HL-60 (cell line): ENCODE measurements at regions not wholly inside any gene's neighbourhood (a gene's known extent, or its start where the extent isn't known, plus 50 kb on each side); places are given as distances from the start of the nearest gene placed in this dataset.

ENCODE experiments used
- GABPA ChIP-seq: IDR thresholded peaks from 2 replicates; pipeline ENCODE4 v1.6.1; 2012; ENCODE audit warnings: low read depth
- POLR2AphosphoS5 ChIP-seq: IDR thresholded peaks from 2 replicates; pipeline ENCODE4 v1.6.1; 2012; ENCODE audit warnings: low read depth
- SPI1 ChIP-seq: IDR thresholded peaks from 2 replicates; pipeline ENCODE4 v1.6.1; 2012; ENCODE audit warnings: low read depth, mild to moderate bottlenecking, borderline replicate concordance
- TF ChIP-seq, protein P1 (sequence below): IDR thresholded peaks from one replicate; pipeline ENCODE4 v1.5.1; 2011; ENCODE audit warnings: low read length, control low read depth, inconsistent platforms; ENCODE audit not compliant: insufficient read depth
- TF ChIP-seq, protein P2 (sequence below): IDR thresholded peaks from 2 replicates; pipeline ENCODE4 v1.6.1; 2012; ENCODE audit warnings: low read depth; ENCODE audit not compliant: insufficient replicate concordance

DNA sequence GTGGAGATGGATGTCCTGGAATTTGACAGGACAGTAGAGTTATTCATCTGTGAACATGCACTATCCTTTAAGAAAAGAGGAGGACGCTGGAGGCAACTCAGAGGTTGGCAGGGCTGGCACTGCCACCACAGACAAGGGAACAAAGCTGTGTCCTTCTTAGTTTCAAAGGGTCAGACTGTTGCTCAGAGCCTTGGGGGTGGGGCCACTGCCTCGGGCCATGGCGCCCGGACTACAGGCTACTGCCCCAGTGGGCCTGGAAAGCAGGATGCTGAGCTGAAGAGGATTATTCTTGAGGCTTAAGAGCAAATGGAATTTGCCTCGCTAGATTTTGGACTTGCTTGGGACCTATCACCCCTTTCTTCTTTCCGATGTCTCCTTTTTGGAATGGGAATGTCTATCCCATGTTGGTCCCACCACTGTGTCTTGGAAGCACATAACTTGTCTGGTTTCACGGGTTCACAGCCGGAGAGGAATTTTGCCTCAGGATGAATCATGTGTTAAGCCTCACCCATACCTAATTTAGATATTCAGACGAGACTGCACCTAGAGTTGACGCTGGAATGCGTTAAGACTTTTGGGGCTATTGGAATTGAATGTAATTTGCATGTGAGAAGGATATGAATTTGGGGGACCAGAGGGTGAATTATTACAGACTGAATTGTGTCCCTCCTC is 114.8 kb upstream of the RFLNA start:
- TF ChIP-seq, protein P1, sequence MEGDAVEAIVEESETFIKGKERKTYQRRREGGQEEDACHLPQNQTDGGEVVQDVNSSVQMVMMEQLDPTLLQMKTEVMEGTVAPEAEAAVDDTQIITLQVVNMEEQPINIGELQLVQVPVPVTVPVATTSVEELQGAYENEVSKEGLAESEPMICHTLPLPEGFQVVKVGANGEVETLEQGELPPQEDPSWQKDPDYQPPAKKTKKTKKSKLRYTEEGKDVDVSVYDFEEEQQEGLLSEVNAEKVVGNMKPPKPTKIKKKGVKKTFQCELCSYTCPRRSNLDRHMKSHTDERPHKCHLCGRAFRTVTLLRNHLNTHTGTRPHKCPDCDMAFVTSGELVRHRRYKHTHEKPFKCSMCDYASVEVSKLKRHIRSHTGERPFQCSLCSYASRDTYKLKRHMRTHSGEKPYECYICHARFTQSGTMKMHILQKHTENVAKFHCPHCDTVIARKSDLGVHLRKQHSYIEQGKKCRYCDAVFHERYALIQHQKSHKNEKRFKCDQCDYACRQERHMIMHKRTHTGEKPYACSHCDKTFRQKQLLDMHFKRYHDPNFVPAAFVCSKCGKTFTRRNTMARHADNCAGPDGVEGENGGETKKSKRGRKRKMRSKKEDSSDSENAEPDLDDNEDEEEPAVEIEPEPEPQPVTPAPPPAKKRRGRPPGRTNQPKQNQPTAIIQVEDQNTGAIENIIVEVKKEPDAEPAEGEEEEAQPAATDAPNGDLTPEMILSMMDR = no peak
- TF ChIP-seq, protein P2, sequence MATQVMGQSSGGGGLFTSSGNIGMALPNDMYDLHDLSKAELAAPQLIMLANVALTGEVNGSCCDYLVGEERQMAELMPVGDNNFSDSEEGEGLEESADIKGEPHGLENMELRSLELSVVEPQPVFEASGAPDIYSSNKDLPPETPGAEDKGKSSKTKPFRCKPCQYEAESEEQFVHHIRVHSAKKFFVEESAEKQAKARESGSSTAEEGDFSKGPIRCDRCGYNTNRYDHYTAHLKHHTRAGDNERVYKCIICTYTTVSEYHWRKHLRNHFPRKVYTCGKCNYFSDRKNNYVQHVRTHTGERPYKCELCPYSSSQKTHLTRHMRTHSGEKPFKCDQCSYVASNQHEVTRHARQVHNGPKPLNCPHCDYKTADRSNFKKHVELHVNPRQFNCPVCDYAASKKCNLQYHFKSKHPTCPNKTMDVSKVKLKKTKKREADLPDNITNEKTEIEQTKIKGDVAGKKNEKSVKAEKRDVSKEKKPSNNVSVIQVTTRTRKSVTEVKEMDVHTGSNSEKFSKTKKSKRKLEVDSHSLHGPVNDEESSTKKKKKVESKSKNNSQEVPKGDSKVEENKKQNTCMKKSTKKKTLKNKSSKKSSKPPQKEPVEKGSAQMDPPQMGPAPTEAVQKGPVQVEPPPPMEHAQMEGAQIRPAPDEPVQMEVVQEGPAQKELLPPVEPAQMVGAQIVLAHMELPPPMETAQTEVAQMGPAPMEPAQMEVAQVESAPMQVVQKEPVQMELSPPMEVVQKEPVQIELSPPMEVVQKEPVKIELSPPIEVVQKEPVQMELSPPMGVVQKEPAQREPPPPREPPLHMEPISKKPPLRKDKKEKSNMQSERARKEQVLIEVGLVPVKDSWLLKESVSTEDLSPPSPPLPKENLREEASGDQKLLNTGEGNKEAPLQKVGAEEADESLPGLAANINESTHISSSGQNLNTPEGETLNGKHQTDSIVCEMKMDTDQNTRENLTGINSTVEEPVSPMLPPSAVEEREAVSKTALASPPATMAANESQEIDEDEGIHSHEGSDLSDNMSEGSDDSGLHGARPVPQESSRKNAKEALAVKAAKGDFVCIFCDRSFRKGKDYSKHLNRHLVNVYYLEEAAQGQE = no peak
- no peak for TF ChIP-seq POLR2AphosphoS5
- no peak for TF ChIP-seq GABPA
- TF ChIP-seq SPI1 = no peak
